H9 (cell line): ENCODE measurements at regions not wholly inside any gene's neighbourhood (a gene's known extent, or its start where the extent isn't known, plus 50 kb on each side); places are given as distances from the start of the nearest gene placed in this dataset.

Experiments used
- DNase-seq: peaks from one replicate; pipeline ENCODE4 v3.0.0-alpha.2; 2017
- H2AFZ ChIP-seq: one replicate; pipeline ENCODE4 v1.6.1; 2013; ENCODE audit warnings: mild to moderate bottlenecking, low read length, control low read depth, moderate library complexity
- H2AK5ac ChIP-seq: 2 replicates; pipeline ENCODE4 v1.6.1; 2013; ENCODE audit warnings: low read length, control low read depth, mixed read lengths; ENCODE audit not compliant: insufficient read length
- H2BK120ac ChIP-seq: one replicate; pipeline ENCODE4 v1.6.1; 2013; ENCODE audit warnings: low read depth, mild to moderate bottlenecking, low read length, control low read depth, inconsistent platforms; ENCODE audit not compliant: poor library complexity, severe bottlenecking
- H2BK12ac ChIP-seq: 2 replicates; pipeline ENCODE4 v1.6.1; 2013; ENCODE audit warnings: low read length, control low read depth, mixed read lengths, low read depth; ENCODE audit not compliant: insufficient read length
- H2BK15ac ChIP-seq: 2 replicates; pipeline ENCODE4 v1.6.1; 2013; ENCODE audit warnings: low read depth, low read length, control low read depth
- H2BK20ac ChIP-seq: one replicate; pipeline ENCODE4 v1.6.1; 2013; ENCODE audit warnings: low read depth, mild to moderate bottlenecking, low read length, control low read depth, inconsistent platforms; ENCODE audit not compliant: poor library complexity, severe bottlenecking
- H2BK5ac ChIP-seq: 2 replicates; pipeline ENCODE4 v1.6.1; 2013; ENCODE audit warnings: low read length, control low read depth, mixed read lengths; ENCODE audit not compliant: insufficient read length
- H3K14ac ChIP-seq: 2 replicates; pipeline ENCODE4 v1.6.1; 2013; ENCODE audit warnings: low read length, control low read depth; ENCODE audit not compliant: insufficient read depth
- H3K18ac ChIP-seq: 2 replicates; pipeline ENCODE4 v1.6.1; 2013; ENCODE audit warnings: low read depth, mild to moderate bottlenecking, mixed read lengths, low read length, control low read depth; ENCODE audit not compliant: insufficient read length
- H3K23ac ChIP-seq: 2 replicates; pipeline ENCODE4 v1.6.1; 2013; ENCODE audit warnings: low read length, control low read depth, mixed read lengths, low read depth; ENCODE audit not compliant: insufficient read length
- H3K23me2 ChIP-seq: 2 replicates; pipeline ENCODE4 v1.6.1; 2013; ENCODE audit warnings: low read depth, mild to moderate bottlenecking, mixed read lengths, low read length, control low read depth; ENCODE audit not compliant: insufficient read length, poor library complexity, severe bottlenecking
- H3K27ac ChIP-seq: 2 replicates; pipeline ENCODE4 v1.5.1; 2013; ENCODE audit warnings: low read length, control low read depth, mixed read lengths, low read depth; ENCODE audit not compliant: insufficient read length
- H3K27me3 ChIP-seq: 2 replicates; pipeline ENCODE4 v1.6.1; 2013; ENCODE audit warnings: low read length, control low read depth, inconsistent platforms; ENCODE audit not compliant: insufficient read depth
- H3K4ac ChIP-seq: 2 replicates; pipeline ENCODE4 v1.6.1; 2013; ENCODE audit warnings: low read depth, mild to moderate bottlenecking, control low read depth, inconsistent platforms, low read length, moderate library complexity
- H3K4me1 ChIP-seq: 2 replicates; pipeline ENCODE4 v1.6.1; 2013; ENCODE audit warnings: low read length, control low read depth, inconsistent platforms; ENCODE audit not compliant: insufficient read depth
- H3K4me2 ChIP-seq: 2 replicates; pipeline ENCODE4 v1.6.1; 2013; ENCODE audit warnings: low read length, control low read depth, mixed read lengths; ENCODE audit not compliant: insufficient read length, insufficient read depth
- H3K56ac ChIP-seq: 2 replicates; pipeline ENCODE4 v1.6.1; 2013; ENCODE audit warnings: low read depth, mild to moderate bottlenecking, mixed read lengths, low read length, control low read depth; ENCODE audit not compliant: insufficient read length
- H3K79me1 ChIP-seq: 2 replicates; pipeline ENCODE4 v1.6.1; 2013; ENCODE audit warnings: low read depth, mild to moderate bottlenecking, moderate library complexity, low read length, control low read depth, inconsistent platforms; ENCODE audit not compliant: insufficient read depth, poor library complexity, severe bottlenecking
- H3K79me2 ChIP-seq: 2 replicates; pipeline ENCODE4 v1.6.1; 2013; ENCODE audit warnings: low read length, control low read depth, inconsistent platforms; ENCODE audit not compliant: insufficient read depth
- H3K9ac ChIP-seq: 2 replicates; pipeline ENCODE4 v1.6.1; 2013; ENCODE audit warnings: low read length, control low read depth, mixed read lengths; ENCODE audit not compliant: insufficient read length; ENCODE audit errors: extremely low read depth
- H3K9me3 ChIP-seq: one replicate; pipeline ENCODE4 v1.6.1; 2013; ENCODE audit warnings: low read depth, low read length, inconsistent platforms; ENCODE audit not compliant: control insufficient read depth
- H3T11ph ChIP-seq: one replicate; pipeline ENCODE4 v1.6.1; 2013; ENCODE audit warnings: mild to moderate bottlenecking, low read length, control low read depth, inconsistent platforms
- H4K20me1 ChIP-seq: one replicate; pipeline ENCODE4 v1.6.1; 2013; ENCODE audit not compliant: control insufficient read depth, insufficient read length, insufficient read depth
- H4K5ac ChIP-seq: 2 replicates; pipeline ENCODE4 v1.6.1; 2013; ENCODE audit warnings: low read depth, mild to moderate bottlenecking, mixed read lengths, low read length, control low read depth; ENCODE audit not compliant: insufficient read length
- H4K8ac ChIP-seq: replicated peaks from 2 replicates; pipeline ENCODE4 v1.6.1; 2013; ENCODE audit warnings: low read length, control low read depth, mixed read lengths, low read depth; ENCODE audit not compliant: insufficient read length
- H4K91ac ChIP-seq: 2 replicates; pipeline ENCODE4 v1.6.1; 2013; ENCODE audit warnings: low read depth, mild to moderate bottlenecking, moderate library complexity, mixed read lengths, low read length, control low read depth; ENCODE audit not compliant: insufficient read length
- H3K27ac Mint-ChIP-seq, 3 experiments: 2 replicates in 2 of 3; 3 replicates in 1 of 3; pipeline ENCODE4 v1.8.0; 2020 to 2021; ENCODE audit warnings: mixed read lengths in 3 of 3, mild to moderate bottlenecking in 1 of 3, moderate library complexity in 1 of 3
- H3K27me3 Mint-ChIP-seq: 2 replicates; pipeline ENCODE4 v1.8.0; 2021; ENCODE audit warnings: low read depth, mild to moderate bottlenecking, moderate library complexity, mixed read lengths
- H3K36me3 Mint-ChIP-seq, 3 experiments: 2 replicates in 2 of 3; 3 replicates in 1 of 3; pipeline ENCODE4 v1.8.0; 2020 to 2021; ENCODE audit warnings: low read depth in 3 of 3, mixed read lengths in 3 of 3; ENCODE audit not compliant: insufficient read depth in 1 of 3
- H3K4me1 Mint-ChIP-seq, 2 experiments: 2 replicates each; pipeline ENCODE4 v1.8.0; 2020; ENCODE audit warnings: mixed read lengths in 2 of 2
- H3K4me3 Mint-ChIP-seq, 2 experiments: 2 replicates in 1 of 2; 3 replicates in 1 of 2; pipeline ENCODE4 v1.8.0; 2020 to 2021; ENCODE audit warnings: mild to moderate bottlenecking in 2 of 2, mixed read lengths in 2 of 2, moderate library complexity in 1 of 2
- H3K9me3 Mint-ChIP-seq, 2 experiments: 2 replicates in 1 of 2; 3 replicates in 1 of 2; pipeline ENCODE4 v1.8.0; 2020; ENCODE audit warnings: mild to moderate bottlenecking in 2 of 2, mixed read lengths in 2 of 2, moderate library complexity in 1 of 2
- WGBS: extraction: QIAGEN DNeasy Blood & Tissue Kit; methylation state at CpG from one replicate; pipeline ENCODE4 v1.1.7; 2013; ENCODE audit warnings: missing lambda C conversion rate, low lambda C conversion rate, mixed read lengths; ENCODE audit not compliant: insufficient read length; ENCODE audit errors: extremely low coverage; 5-methylcytosine and 5-hydroxymethylcytosine counted together
- TF ChIP-seq, protein P1 (sequence below): fragments of 200-600 bp; sonication (generic); conservative IDR thresholded peaks from 3 replicates; pipeline ENCODE4 v1.8.0; 2021; ENCODE audit warnings: antibody characterized with exemption, mild to moderate bottlenecking

DNA sequence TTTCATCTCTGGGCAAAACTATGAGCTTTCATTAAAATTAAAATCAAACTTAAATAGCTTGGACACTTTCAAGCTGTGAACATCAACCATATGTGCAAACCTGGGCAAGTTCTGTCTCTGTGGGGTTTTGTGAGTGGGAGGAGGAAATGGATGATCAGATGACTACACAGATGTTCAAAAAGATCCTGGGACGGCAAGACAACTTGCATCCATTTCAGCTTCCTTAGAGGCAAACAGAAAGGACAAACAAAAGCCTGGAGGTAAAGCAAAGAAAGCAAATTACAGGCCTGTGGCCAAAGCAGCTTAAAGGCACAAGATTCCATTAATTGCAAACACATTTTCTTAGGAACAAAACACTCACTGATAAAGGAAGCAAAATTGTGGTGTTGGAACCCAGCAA, 222.2 kb downstream of the NEBL start:
- no peak overlapping the region for H2AFZ ChIP-seq
- H3K4ac ChIP-seq = no peak overlapping the region
- no peak overlapping the region for H3K56ac ChIP-seq
- Mint-ChIP-seq H3K4me1 (peaks cover 4 to 8% of the 10 kb centered on the region in 2 experiments), H3K36me3 (peaks cover 0 to 2% (median 1%) of the 10 kb centered on the region in 3 experiments; a peak in 1 of 7 replicates), H3K9me3 (peaks cover 2% of the 10 kb centered on the region in 2 experiments; a peak in 2 of 5 replicates), H3K4me3 (no peak overlapping the region), H3K27ac (peak overlapping the region in 2 of 3 experiments; percentile 0 to 38; a peak in 1 of 7 replicates), H3K27me3 (no peaks in the 10 kb centered on the region)
- no peak overlapping the region for H2BK5ac ChIP-seq
- no peaks in the 10 kb centered on the region for H3K79me1 ChIP-seq
- no peaks in the 10 kb centered on the region for H3K23me2 ChIP-seq
- H3K14ac ChIP-seq = no peak overlapping the region
- no peak overlapping the region for H2BK12ac ChIP-seq
- H3K23ac ChIP-seq = no peak overlapping the region
- no peaks in the 10 kb centered on the region; the same call in 1 of the 2 replicates for H3K4me1 ChIP-seq
- no peak overlapping the region for H3K9ac ChIP-seq
- H2BK120ac ChIP-seq = no peak overlapping the region
- TF ChIP-seq, protein P1, sequence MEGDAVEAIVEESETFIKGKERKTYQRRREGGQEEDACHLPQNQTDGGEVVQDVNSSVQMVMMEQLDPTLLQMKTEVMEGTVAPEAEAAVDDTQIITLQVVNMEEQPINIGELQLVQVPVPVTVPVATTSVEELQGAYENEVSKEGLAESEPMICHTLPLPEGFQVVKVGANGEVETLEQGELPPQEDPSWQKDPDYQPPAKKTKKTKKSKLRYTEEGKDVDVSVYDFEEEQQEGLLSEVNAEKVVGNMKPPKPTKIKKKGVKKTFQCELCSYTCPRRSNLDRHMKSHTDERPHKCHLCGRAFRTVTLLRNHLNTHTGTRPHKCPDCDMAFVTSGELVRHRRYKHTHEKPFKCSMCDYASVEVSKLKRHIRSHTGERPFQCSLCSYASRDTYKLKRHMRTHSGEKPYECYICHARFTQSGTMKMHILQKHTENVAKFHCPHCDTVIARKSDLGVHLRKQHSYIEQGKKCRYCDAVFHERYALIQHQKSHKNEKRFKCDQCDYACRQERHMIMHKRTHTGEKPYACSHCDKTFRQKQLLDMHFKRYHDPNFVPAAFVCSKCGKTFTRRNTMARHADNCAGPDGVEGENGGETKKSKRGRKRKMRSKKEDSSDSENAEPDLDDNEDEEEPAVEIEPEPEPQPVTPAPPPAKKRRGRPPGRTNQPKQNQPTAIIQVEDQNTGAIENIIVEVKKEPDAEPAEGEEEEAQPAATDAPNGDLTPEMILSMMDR = no peak
- no peak overlapping the region for H2BK20ac ChIP-seq
- no peak for DNase-seq
- H3K79me2 ChIP-seq = no peaks in the 10 kb centered on the region
- H4K91ac ChIP-seq = no peak overlapping the region
- no peak overlapping the region for H3T11ph ChIP-seq
- H2BK15ac ChIP-seq = no peak overlapping the region
- H4K20me1 ChIP-seq = no peaks in the 10 kb centered on the region
- H3K27me3 ChIP-seq = no peaks in the 10 kb centered on the region
- no CpG with 5 or more reads among the region's 1 CpG for WGBS
- H3K18ac ChIP-seq = no peak overlapping the region
- no peak overlapping the region for H2AK5ac ChIP-seq
- H3K9me3 ChIP-seq = no peaks in the 10 kb centered on the region
- no peak overlapping the region for H3K27ac ChIP-seq
- no peak overlapping the region for H3K4me2 ChIP-seq
- H4K5ac ChIP-seq = no peak overlapping the region
- H4K8ac ChIP-seq = no peak overlapping the region
